ENCODE measurements at regions not wholly inside any gene's neighbourhood (a gene's known extent, or its start where the extent isn't known, plus 50 kb on each side); places are given as distances from the start of the nearest gene placed in this dataset.

- TF ChIP-seq, protein P1, sequence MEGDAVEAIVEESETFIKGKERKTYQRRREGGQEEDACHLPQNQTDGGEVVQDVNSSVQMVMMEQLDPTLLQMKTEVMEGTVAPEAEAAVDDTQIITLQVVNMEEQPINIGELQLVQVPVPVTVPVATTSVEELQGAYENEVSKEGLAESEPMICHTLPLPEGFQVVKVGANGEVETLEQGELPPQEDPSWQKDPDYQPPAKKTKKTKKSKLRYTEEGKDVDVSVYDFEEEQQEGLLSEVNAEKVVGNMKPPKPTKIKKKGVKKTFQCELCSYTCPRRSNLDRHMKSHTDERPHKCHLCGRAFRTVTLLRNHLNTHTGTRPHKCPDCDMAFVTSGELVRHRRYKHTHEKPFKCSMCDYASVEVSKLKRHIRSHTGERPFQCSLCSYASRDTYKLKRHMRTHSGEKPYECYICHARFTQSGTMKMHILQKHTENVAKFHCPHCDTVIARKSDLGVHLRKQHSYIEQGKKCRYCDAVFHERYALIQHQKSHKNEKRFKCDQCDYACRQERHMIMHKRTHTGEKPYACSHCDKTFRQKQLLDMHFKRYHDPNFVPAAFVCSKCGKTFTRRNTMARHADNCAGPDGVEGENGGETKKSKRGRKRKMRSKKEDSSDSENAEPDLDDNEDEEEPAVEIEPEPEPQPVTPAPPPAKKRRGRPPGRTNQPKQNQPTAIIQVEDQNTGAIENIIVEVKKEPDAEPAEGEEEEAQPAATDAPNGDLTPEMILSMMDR (IDR thresholded peaks at IDR 0.05), result no peak
- DNase-seq, result no peak
- intact Hi-C loops (cut with micrococcal nuclease), result no loop called here
- ATAC-seq, result no peak
- Mint-ChIP-seq H3K4me3 (no peak overlapping the region), H3K36me3 (ENCODE audit: low read depth) (no peaks in the 10 kb centered on the region), H3K4me1 (ENCODE audit: low read depth) (no peaks in the 10 kb centered on the region), H3K27ac (no peak overlapping the region), H3K9me3 (no peaks in the 10 kb centered on the region), H3K27me3 (peaks cover 6% of the 10 kb centered on the region)
- CTCF ChIA-PET, result interaction anchor here (0.8 to 2.1 kb wide), 6 partner anchors 13 to 517 kb away, joined by 3 to 8 read pairs (median 4); no protein-coding TSS in a partner anchor
- POLR2A ChIA-PET, result no interaction called here
These were observed 105.6 kb upstream of the GPR26 start for GRCh38 chr10:123560301-123561140.

- ChIA-PET CTCF (interaction anchor here (1.4 to 2.1 kb wide), 3 partner anchors 427 to 518 kb away, joined by 3 to 8 read pairs (median 8); no protein-coding TSS in a partner anchor), POLR2A (no interaction called here)
- Mint-ChIP-seq H3K9me3 (no peaks in the 10 kb centered on the region), H3K36me3 (ENCODE audit: low read depth) (no peaks in the 10 kb centered on the region), H3K27ac (no peak overlapping the region), H3K4me1 (ENCODE audit: low read depth) (no peaks in the 10 kb centered on the region), H3K4me3 (no peak overlapping the region), H3K27me3 (peaks cover 6% of the 10 kb centered on the region)
- no peak for DNase-seq
- ATAC-seq, result no peak
- intact Hi-C loops (cut with micrococcal nuclease), result no loop called here
- TF ChIP-seq, protein P1 (IDR thresholded peaks at IDR 0.05), result no peak
These were observed 105.1 kb upstream of the GPR26 start for GRCh38 chr10:123561141-123561440.

- H3K27me3 Mint-ChIP-seq, result peaks cover 11% of the 10 kb centered on the region
- POLR2A ChIA-PET, result no interaction called here
- TF ChIP-seq, protein P1 (IDR thresholded peaks at IDR 0.05), result no peak
- intact Hi-C loops (cut with micrococcal nuclease), result no loop called here
- ATAC-seq (no peak), DNase-seq (no peak)
- no peak overlapping the region for H3K27ac Mint-ChIP-seq
- H3K9me3 Mint-ChIP-seq, result no peaks in the 10 kb centered on the region
- no peaks in the 10 kb centered on the region for H3K36me3 Mint-ChIP-seq (ENCODE audit: low read depth)
- no peaks in the 10 kb centered on the region for H3K4me1 Mint-ChIP-seq (ENCODE audit: low read depth)
- CTCF ChIA-PET, result interaction anchor here (1.2 to 1.3 kb wide), 2 partner anchors 11 to 520 kb away, joined by 4 read pairs; no protein-coding TSS in a partner anchor
- no peak overlapping the region for H3K4me3 Mint-ChIP-seq
These were observed 103.8 kb upstream of the GPR26 start for GRCh38 chr10:123562387-123562786.

DNA sequence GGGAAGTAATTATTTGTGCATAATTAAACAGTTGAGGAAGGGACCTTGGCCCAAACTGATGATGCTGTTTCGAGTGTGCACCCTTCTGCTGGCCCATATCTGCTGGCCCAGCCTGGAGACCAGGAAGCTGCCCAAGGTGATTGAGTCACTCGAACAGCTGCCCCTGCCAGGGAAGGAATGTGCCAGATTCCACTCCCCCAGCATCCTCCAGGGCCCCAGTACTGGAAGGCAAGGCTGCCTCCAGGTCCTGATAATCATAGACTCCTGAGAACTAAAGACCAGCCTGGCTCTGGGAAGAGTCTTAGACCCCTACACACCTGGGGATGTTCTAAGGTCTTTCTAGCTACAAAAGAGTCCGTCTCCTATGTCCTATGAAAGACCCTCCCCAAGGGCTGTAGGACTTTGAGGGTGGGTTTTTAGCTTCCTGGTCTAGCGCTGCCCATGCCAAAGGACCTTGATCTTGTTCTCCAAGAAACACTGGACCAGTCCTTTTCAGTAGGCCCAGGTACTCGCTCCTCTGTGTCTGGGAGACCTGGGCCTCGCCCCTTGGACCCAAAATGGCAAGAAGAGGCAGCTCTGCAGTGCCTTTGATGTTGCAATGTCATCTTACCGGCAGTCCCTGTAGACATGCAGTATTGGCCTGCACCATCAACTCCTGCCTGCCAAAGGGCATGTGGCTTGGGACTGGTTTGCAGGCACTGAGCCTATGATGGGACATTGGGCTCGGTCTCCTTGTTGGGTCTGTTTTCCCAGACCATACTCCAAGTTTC, 103.2 kb upstream of the GPR26 start:
- POLR2A ChIA-PET, result no interaction called here
- H3K9me3 Mint-ChIP-seq, result no peaks in the 10 kb centered on the region
- no peak overlapping the region for H3K4me3 Mint-ChIP-seq
- ATAC-seq, result no peak
- H3K36me3 Mint-ChIP-seq (ENCODE audit: low read depth), result no peaks in the 10 kb centered on the region
- TF ChIP-seq, protein P1 (IDR thresholded peaks at IDR 0.05), result no peak
- no peaks in the 10 kb centered on the region for H3K4me1 Mint-ChIP-seq (ENCODE audit: low read depth)
- H3K27me3 Mint-ChIP-seq, result peaks cover 11% of the 10 kb centered on the region
- no peak overlapping the region for H3K27ac Mint-ChIP-seq
- intact Hi-C loops (cut with micrococcal nuclease), result no loop called here
- CTCF ChIA-PET, result interaction anchor here (1.2 to 1.3 kb wide), 2 partner anchors 10 to 520 kb away, joined by 4 read pairs; no protein-coding TSS in a partner anchor
- no peak for DNase-seq

DNA sequence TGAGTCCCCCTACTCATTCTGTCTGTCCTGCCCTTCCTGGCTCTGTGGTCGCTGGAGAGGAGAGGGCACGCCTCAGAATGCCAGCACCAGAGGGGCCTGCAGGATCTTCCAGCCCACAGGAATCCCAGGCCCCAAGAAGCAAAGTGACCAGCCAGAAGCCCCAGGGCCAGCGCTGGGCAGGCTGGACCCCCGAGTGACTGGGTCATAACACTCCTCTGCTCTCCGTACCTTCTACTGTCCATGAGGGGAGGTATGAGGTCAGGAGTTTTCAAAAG, 102.6 kb upstream of the GPR26 start:
- Mint-ChIP-seq H3K36me3 (ENCODE audit: low read depth) (no peaks in the 10 kb centered on the region), H3K27me3 (peaks cover 16% of the 10 kb centered on the region), H3K27ac (no peak overlapping the region), H3K4me1 (ENCODE audit: low read depth) (no peaks in the 10 kb centered on the region), H3K9me3 (no peaks in the 10 kb centered on the region), H3K4me3 (no peak overlapping the region)
- DNase-seq (no peak), ATAC-seq (no peak)
- ChIA-PET POLR2A (no interaction called here), CTCF (interaction anchor here (1.5 kb wide), 1 partner anchor 10 kb away, joined by 4 read pairs; no protein-coding TSS in a partner anchor)
- intact Hi-C loops (cut with micrococcal nuclease), result no loop called here
- TF ChIP-seq, protein P1 (IDR thresholded peaks at IDR 0.05), result no peak
